DND-41 (cell line): ENCODE measurements at regions not wholly inside any gene's neighbourhood (a gene's known extent, or its start where the extent isn't known, plus 50 kb on each side); places are given as distances from the start of the nearest gene placed in this dataset.

Source experiments
- EZH2 ChIP-seq: IDR thresholded peaks from 3 replicates; pipeline ENCODE4 v1.6.1; 2012; ENCODE audit warnings: borderline replicate concordance, low read depth, mild to moderate bottlenecking, moderate library complexity, low read length, inconsistent platforms; ENCODE audit not compliant: severe bottlenecking
- TF ChIP-seq, protein P1 (sequence below): IDR thresholded peaks from 2 replicates; pipeline ENCODE4 v1.5.1; 2012; ENCODE audit warnings: borderline replicate concordance, low read length, moderate library complexity, mild to moderate bottlenecking; ENCODE audit not compliant: poor library complexity, severe bottlenecking; ENCODE audit errors: extremely low read depth

DNA sequence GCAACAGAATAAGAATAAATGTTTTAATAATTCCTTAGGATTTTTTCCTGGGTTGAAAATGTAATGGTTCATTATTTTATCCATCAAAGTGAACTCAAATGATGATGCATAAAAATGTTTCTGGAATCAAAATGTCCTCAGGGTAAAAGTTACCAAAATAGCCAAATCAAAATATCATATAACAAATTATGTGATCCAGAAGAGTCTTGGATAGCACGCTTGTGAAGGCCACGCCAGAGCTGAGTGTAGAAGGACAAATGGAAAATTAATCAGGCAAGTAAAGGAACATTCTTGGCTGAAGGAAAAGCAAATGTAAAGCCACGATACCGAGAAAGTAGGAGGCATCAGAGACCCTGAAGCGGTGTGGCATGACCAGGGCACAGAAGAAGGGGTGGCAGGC, 169.2 kb downstream of the CAPZA3 start:
- TF ChIP-seq, protein P1, sequence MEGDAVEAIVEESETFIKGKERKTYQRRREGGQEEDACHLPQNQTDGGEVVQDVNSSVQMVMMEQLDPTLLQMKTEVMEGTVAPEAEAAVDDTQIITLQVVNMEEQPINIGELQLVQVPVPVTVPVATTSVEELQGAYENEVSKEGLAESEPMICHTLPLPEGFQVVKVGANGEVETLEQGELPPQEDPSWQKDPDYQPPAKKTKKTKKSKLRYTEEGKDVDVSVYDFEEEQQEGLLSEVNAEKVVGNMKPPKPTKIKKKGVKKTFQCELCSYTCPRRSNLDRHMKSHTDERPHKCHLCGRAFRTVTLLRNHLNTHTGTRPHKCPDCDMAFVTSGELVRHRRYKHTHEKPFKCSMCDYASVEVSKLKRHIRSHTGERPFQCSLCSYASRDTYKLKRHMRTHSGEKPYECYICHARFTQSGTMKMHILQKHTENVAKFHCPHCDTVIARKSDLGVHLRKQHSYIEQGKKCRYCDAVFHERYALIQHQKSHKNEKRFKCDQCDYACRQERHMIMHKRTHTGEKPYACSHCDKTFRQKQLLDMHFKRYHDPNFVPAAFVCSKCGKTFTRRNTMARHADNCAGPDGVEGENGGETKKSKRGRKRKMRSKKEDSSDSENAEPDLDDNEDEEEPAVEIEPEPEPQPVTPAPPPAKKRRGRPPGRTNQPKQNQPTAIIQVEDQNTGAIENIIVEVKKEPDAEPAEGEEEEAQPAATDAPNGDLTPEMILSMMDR, result no peak
- no peak for TF ChIP-seq EZH2
